ENCODE measurements at regions not wholly inside any gene's neighbourhood (a gene's known extent, or its start where the extent isn't known, plus 50 kb on each side); places are given as distances from the start of the nearest gene placed in this dataset.

- H4K20me1 ChIP-seq (ENCODE audit: control insufficient read depth, insufficient read depth, low read depth, low read length), result no peaks in the 10 kb centered on the region
- no peaks in the 10 kb centered on the region for H3F3A ChIP-seq (ENCODE audit: control insufficient read depth, insufficient read depth)
- no peaks in the 10 kb centered on the region for H3K27me3 ChIP-seq (ENCODE audit: control insufficient read depth, low read length)
- H3K27ac ChIP-seq (ENCODE audit: low read depth, low read length), result no peak overlapping the region
- no peaks in the 10 kb centered on the region for H3K9me2 ChIP-seq (replicated peaks; ENCODE audit: control insufficient read depth, low read length)
- no peak overlapping the region for H3K4me2 ChIP-seq (ENCODE audit: low read length)
- TF ChIP-seq CTCF (IDR thresholded peaks at IDR 0.05; ENCODE audit: low read depth, low read length, poor library complexity, severe bottlenecking) (no peak), EZH2phosphoT487 (IDR thresholded peaks at IDR 0.05; ENCODE audit: borderline replicate concordance, low read length) (no peak)
- no peaks in the 10 kb centered on the region for H3K79me2 ChIP-seq (ENCODE audit: control insufficient read depth, low read length)
- H3K9me3 ChIP-seq (ENCODE audit: control insufficient read depth, insufficient read depth, low read length), result no peaks in the 10 kb centered on the region
- no peaks in the 10 kb centered on the region for H3K4me1 ChIP-seq (ENCODE audit: control insufficient read depth, low read length)
- H3K4me3 ChIP-seq (ENCODE audit: low read length), result no peak overlapping the region
- no peaks in the 10 kb centered on the region for H3K36me3 ChIP-seq (ENCODE audit: control insufficient read depth, low read length)
Measured at GRCh38 chr11:115017529-115017928, 339.2 kb downstream of the NXPE2 start.

GRCh38 chr11:115030166-115030565 lies 351.8 kb downstream of the NXPE2 start:
- Histone ChIP-seq H3K9me2 (replicated peaks; ENCODE audit: control insufficient read depth, low read length) (no peaks in the 10 kb centered on the region), H3K27me3 (ENCODE audit: control insufficient read depth, low read length) (no peaks in the 10 kb centered on the region), H3K4me1 (ENCODE audit: control insufficient read depth, low read length) (no peaks in the 10 kb centered on the region), H3F3A (ENCODE audit: control insufficient read depth, insufficient read depth) (no peaks in the 10 kb centered on the region), H3K79me2 (ENCODE audit: control insufficient read depth, low read length) (no peaks in the 10 kb centered on the region), H3K27ac (ENCODE audit: low read depth, low read length) (no peak overlapping the region), H3K9me3 (ENCODE audit: control insufficient read depth, insufficient read depth, low read length) (no peaks in the 10 kb centered on the region), H4K20me1 (ENCODE audit: control insufficient read depth, insufficient read depth, low read depth, low read length) (no peaks in the 10 kb centered on the region), H3K4me3 (ENCODE audit: low read length) (no peak overlapping the region), H3K36me3 (ENCODE audit: control insufficient read depth, low read length) (no peaks in the 10 kb centered on the region), H3K4me2 (ENCODE audit: low read length) (no peak overlapping the region)
- TF ChIP-seq EZH2phosphoT487 (IDR thresholded peaks at IDR 0.05; ENCODE audit: borderline replicate concordance, low read length) (no peak), CTCF (IDR thresholded peaks at IDR 0.05; ENCODE audit: low read depth, low read length, poor library complexity, severe bottlenecking) (no peak)

- H3K9me3 ChIP-seq (ENCODE audit: control insufficient read depth, insufficient read depth, low read length), result no peaks in the 10 kb centered on the region
- TF ChIP-seq EZH2phosphoT487 (IDR thresholded peaks at IDR 0.05; ENCODE audit: borderline replicate concordance, low read length) (no peak), CTCF (IDR thresholded peaks at IDR 0.05; ENCODE audit: low read depth, low read length, poor library complexity, severe bottlenecking) (no peak)
- no peaks in the 10 kb centered on the region for H3K9me2 ChIP-seq (replicated peaks; ENCODE audit: control insufficient read depth, low read length)
- no peak overlapping the region for H3K27ac ChIP-seq (ENCODE audit: low read depth, low read length)
- no peaks in the 10 kb centered on the region for H3K4me1 ChIP-seq (ENCODE audit: control insufficient read depth, low read length)
- no peaks in the 10 kb centered on the region for H3K27me3 ChIP-seq (ENCODE audit: control insufficient read depth, low read length)
- H4K20me1 ChIP-seq (ENCODE audit: control insufficient read depth, insufficient read depth, low read depth, low read length), result no peaks in the 10 kb centered on the region
- H3K4me2 ChIP-seq (ENCODE audit: low read length), result no peak overlapping the region
- H3K36me3 ChIP-seq (ENCODE audit: control insufficient read depth, low read length), result no peaks in the 10 kb centered on the region
- no peak overlapping the region for H3K4me3 ChIP-seq (ENCODE audit: low read length)
- H3K79me2 ChIP-seq (ENCODE audit: control insufficient read depth, low read length), result no peaks in the 10 kb centered on the region
- H3F3A ChIP-seq (ENCODE audit: control insufficient read depth, insufficient read depth), result no peaks in the 10 kb centered on the region
Measured at GRCh38 chr11:115036406-115037180, 358.3 kb downstream of the NXPE2 start.
